Neural cell (in vitro differentiated cells): ENCODE measurements at regions not wholly inside any gene's neighbourhood (a gene's known extent, or its start where the extent isn't known, plus 50 kb on each side); places are given as distances from the start of the nearest gene placed in this dataset.

Source experiments
- H2AFZ ChIP-seq: fragments of 200-600, 300-800 bp; sonication (generic), shearing (Covaris generic); 2 replicates; pipeline ENCODE4 v1.6.0; 2014; ENCODE audit warnings: low read depth, mild to moderate bottlenecking, antibody characterized with exemption, low read length, moderate library complexity
- H3F3A ChIP-seq: fragments of 200-600 bp; shearing (Covaris generic); 2 replicates; pipeline ENCODE4 v1.6.1; 2016; ENCODE audit warnings: mild to moderate bottlenecking, moderate library complexity, mixed read lengths, antibody characterized with exemption, low read length; ENCODE audit not compliant: insufficient read depth, poor library complexity, severe bottlenecking
- H3K27ac ChIP-seq: fragments of 200-600, 300-800 bp; sonication (generic), shearing (Covaris generic); 2 replicates; pipeline ENCODE4 v1.5.1; 2014; ENCODE audit warnings: mild to moderate bottlenecking, low read length, moderate library complexity
- H3K27me3 ChIP-seq: fragments of 300-800, 200-600 bp; sonication (generic), shearing (Covaris generic); 2 replicates; pipeline ENCODE4 v1.6.0; 2014; ENCODE audit warnings: mild to moderate bottlenecking, low read depth, low read length, moderate library complexity; ENCODE audit not compliant: insufficient read depth
- H3K36me3 ChIP-seq: fragments of 300-800, 200-600 bp; sonication (generic), shearing (Covaris generic); 2 replicates; pipeline ENCODE4 v1.5.1; 2014; ENCODE audit warnings: mild to moderate bottlenecking, antibody characterized with exemption, low read length, moderate library complexity; ENCODE audit not compliant: insufficient read depth
- H3K4me2 ChIP-seq: fragments of 300-800, 200-600 bp; sonication (generic), shearing (Covaris generic); 2 replicates; pipeline ENCODE4 v1.6.0; 2014; ENCODE audit warnings: mild to moderate bottlenecking, low read length
- H3K4me3 ChIP-seq: fragments of 300-800, 200-600 bp; sonication (generic), shearing (Covaris generic); 2 replicates; pipeline ENCODE4 v1.5.1; 2014; ENCODE audit warnings: mild to moderate bottlenecking, low read length, moderate library complexity
- H3K79me2 ChIP-seq: fragments of 200-600 bp; shearing (Covaris generic); replicated peaks from 2 replicates; pipeline ENCODE4 v1.6.0; 2014; ENCODE audit warnings: mild to moderate bottlenecking, low read length, moderate library complexity; ENCODE audit not compliant: insufficient read depth
- H3K9ac ChIP-seq: fragments of 300-800, 200-600 bp; sonication (generic), shearing (Covaris generic); 2 replicates; pipeline ENCODE4 v1.6.1; 2016; ENCODE audit warnings: mild to moderate bottlenecking, low read length, mixed read lengths
- H3K9me2 ChIP-seq: fragments of 200-600 bp; shearing (Covaris generic); 2 replicates; pipeline ENCODE4 v1.6.1; 2016; ENCODE audit warnings: mild to moderate bottlenecking, low read length, mixed read lengths; ENCODE audit not compliant: insufficient read depth
- H3K9me3 ChIP-seq: fragments of 200-600, 300-800 bp; sonication (generic), shearing (Covaris generic); 2 replicates; pipeline ENCODE4 v1.6.1; 2016; ENCODE audit warnings: mild to moderate bottlenecking, mixed run types, low read length, moderate library complexity, mixed read lengths
- H4K20me1 ChIP-seq: fragments of 200-600 bp; shearing (Covaris generic); 2 replicates; pipeline ENCODE4 v1.6.1; 2016; ENCODE audit warnings: mild to moderate bottlenecking, mixed run types; ENCODE audit not compliant: insufficient read depth
- EP300 ChIP-seq: fragments of 450-650 bp; conservative IDR thresholded peaks from 2 replicates; pipeline ENCODE4 v1.6.1; 2014; ENCODE audit warnings: antibody characterized with exemption, mild to moderate bottlenecking, moderate library complexity; ENCODE audit not compliant: poor library complexity, severe bottlenecking
- EZH2 ChIP-seq: fragments of 200-600, 300-800 bp; shearing (Covaris generic), sonication (generic); IDR thresholded peaks from 2 replicates; pipeline ENCODE4 v1.6.1; 2014; ENCODE audit warnings: antibody characterized with exemption, low read length, borderline replicate concordance, mild to moderate bottlenecking; ENCODE audit not compliant: insufficient read depth, poor library complexity, severe bottlenecking
- MXI1 ChIP-seq: fragments of 450-650 bp; conservative IDR thresholded peaks from 2 replicates; pipeline ENCODE4 v1.6.1; 2014; ENCODE audit warnings: antibody characterized with exemption, mild to moderate bottlenecking; ENCODE audit not compliant: poor library complexity, severe bottlenecking
- POLR2AphosphoS5 ChIP-seq: IDR thresholded peaks from 2 replicates; pipeline ENCODE4 v1.6.1; 2012
- RAD21 ChIP-seq: fragments of 450-650 bp; conservative IDR thresholded peaks from 2 replicates; pipeline ENCODE4 v1.6.1; 2014; ENCODE audit warnings: antibody characterized with exemption, mild to moderate bottlenecking, moderate library complexity
- SMC3 ChIP-seq: fragments of 450-650 bp; conservative IDR thresholded peaks from 2 replicates; pipeline ENCODE4 v1.6.1; 2014; ENCODE audit warnings: antibody characterized with exemption, mild to moderate bottlenecking, moderate library complexity; ENCODE audit not compliant: poor library complexity
- TAF1 ChIP-seq: IDR thresholded peaks from 2 replicates; pipeline ENCODE4 v1.6.1; 2012; ENCODE audit warnings: low read depth
- TF ChIP-seq, protein P1 (sequence below): IDR thresholded peaks from 2 replicates; pipeline ENCODE4 v1.6.1; 2012; ENCODE audit warnings: borderline replicate concordance
- TF ChIP-seq, protein P2 (sequence below): fragments of 450-650 bp; IDR thresholded peaks from 2 replicates; pipeline ENCODE4 v1.5.1; 2014; ENCODE audit warnings: antibody characterized with exemption, mild to moderate bottlenecking, moderate library complexity; ENCODE audit not compliant: poor library complexity, severe bottlenecking

DNA sequence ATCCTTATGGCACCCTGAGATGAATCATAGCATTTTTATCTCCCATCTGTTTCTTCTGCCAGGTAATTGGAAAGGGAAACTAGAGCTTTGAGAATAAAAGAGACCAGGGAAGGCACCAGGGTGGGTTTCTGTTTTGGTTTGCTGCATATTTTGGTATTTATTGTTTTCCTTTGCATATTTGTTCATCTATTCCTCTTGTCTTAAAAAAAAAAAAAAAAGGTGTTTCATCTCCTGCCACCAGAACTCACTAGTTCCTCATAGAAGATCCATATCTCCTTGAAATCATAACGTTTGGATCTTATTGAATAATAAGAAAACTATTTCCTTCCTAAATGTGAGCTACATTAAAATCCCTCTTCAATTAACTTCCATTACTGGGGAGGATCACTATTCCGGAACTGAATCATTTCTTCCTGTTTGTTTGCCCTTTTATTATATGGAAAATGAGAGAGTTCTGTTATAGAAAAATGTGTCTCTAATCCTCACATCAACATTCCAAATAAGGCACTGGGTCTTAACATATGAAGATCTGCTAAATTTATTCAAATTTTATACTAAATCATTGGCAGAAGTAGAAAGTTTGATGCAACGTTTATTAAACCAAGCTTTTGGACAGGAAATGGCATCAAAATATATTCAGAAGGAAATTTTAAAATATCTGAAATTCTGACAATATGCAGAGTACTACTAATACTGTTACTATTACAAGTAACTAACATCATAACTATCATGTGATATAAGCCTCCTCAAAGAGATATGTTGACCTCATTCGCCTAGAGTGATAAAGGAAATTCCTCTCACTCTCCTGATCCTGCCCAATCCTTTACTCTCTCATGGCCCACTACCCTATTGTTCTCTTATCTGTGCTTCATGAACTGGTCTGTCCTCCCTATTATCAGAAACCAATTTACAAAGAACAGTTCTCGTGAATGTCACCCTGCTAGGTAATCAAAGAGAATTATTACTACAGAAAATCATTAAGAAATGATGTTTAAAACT is 229.4 kb upstream of the RSPO3 start:
- H3F3A ChIP-seq: no peaks in the 10 kb centered on the region
- H3K9me3 ChIP-seq: no peaks in the 10 kb centered on the region
- H3K4me2 ChIP-seq: no peak overlapping the region
- no peak overlapping the region for H3K27ac ChIP-seq
- no peak for TF ChIP-seq EP300
- no peak for TF ChIP-seq MXI1
- TF ChIP-seq POLR2AphosphoS5: no peak
- TF ChIP-seq EZH2: no peak
- TF ChIP-seq SMC3: no peak
- TF ChIP-seq RAD21: no peak
- TF ChIP-seq, protein P1, sequence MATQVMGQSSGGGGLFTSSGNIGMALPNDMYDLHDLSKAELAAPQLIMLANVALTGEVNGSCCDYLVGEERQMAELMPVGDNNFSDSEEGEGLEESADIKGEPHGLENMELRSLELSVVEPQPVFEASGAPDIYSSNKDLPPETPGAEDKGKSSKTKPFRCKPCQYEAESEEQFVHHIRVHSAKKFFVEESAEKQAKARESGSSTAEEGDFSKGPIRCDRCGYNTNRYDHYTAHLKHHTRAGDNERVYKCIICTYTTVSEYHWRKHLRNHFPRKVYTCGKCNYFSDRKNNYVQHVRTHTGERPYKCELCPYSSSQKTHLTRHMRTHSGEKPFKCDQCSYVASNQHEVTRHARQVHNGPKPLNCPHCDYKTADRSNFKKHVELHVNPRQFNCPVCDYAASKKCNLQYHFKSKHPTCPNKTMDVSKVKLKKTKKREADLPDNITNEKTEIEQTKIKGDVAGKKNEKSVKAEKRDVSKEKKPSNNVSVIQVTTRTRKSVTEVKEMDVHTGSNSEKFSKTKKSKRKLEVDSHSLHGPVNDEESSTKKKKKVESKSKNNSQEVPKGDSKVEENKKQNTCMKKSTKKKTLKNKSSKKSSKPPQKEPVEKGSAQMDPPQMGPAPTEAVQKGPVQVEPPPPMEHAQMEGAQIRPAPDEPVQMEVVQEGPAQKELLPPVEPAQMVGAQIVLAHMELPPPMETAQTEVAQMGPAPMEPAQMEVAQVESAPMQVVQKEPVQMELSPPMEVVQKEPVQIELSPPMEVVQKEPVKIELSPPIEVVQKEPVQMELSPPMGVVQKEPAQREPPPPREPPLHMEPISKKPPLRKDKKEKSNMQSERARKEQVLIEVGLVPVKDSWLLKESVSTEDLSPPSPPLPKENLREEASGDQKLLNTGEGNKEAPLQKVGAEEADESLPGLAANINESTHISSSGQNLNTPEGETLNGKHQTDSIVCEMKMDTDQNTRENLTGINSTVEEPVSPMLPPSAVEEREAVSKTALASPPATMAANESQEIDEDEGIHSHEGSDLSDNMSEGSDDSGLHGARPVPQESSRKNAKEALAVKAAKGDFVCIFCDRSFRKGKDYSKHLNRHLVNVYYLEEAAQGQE: no peak
- TF ChIP-seq, protein P2, sequence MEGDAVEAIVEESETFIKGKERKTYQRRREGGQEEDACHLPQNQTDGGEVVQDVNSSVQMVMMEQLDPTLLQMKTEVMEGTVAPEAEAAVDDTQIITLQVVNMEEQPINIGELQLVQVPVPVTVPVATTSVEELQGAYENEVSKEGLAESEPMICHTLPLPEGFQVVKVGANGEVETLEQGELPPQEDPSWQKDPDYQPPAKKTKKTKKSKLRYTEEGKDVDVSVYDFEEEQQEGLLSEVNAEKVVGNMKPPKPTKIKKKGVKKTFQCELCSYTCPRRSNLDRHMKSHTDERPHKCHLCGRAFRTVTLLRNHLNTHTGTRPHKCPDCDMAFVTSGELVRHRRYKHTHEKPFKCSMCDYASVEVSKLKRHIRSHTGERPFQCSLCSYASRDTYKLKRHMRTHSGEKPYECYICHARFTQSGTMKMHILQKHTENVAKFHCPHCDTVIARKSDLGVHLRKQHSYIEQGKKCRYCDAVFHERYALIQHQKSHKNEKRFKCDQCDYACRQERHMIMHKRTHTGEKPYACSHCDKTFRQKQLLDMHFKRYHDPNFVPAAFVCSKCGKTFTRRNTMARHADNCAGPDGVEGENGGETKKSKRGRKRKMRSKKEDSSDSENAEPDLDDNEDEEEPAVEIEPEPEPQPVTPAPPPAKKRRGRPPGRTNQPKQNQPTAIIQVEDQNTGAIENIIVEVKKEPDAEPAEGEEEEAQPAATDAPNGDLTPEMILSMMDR: no peak
- no peaks in the 10 kb centered on the region for H3K79me2 ChIP-seq
- no peaks in the 10 kb centered on the region for H3K9me2 ChIP-seq
- H2AFZ ChIP-seq: no peak overlapping the region
- no peaks in the 10 kb centered on the region for H3K27me3 ChIP-seq
- no peaks in the 10 kb centered on the region for H3K36me3 ChIP-seq
- H4K20me1 ChIP-seq: no peaks in the 10 kb centered on the region
- no peak overlapping the region for H3K4me3 ChIP-seq
- no peak overlapping the region for H3K9ac ChIP-seq

DNA sequence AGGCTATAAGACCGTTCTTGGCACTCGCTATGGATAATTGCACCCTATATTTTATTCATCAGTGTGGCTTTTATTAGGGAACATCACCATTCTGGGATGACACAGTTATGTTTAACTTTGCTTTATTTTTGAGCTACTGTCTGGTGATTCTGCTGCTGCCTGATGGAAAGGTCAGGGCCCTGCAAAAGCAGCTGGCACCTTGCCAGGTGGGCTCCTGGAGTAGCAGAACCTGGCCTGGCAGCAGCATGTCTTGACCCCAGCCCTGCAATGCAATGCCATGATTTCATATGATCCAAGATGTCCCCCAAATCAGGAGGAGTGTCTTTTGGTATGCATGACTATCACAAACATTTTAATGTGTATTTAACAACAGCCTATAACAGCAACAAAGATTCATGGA is 228.4 kb upstream of the RSPO3 start:
- Histone ChIP-seq H3K9ac (no peak overlapping the region), H3K4me2 (no peak overlapping the region), H2AFZ (no peak overlapping the region), H3K79me2 (no peaks in the 10 kb centered on the region), H3K27ac (no peak overlapping the region), H4K20me1 (no peaks in the 10 kb centered on the region), H3K9me3 (no peaks in the 10 kb centered on the region), H3K27me3 (no peaks in the 10 kb centered on the region), H3K9me2 (no peaks in the 10 kb centered on the region), H3K4me3 (no peak overlapping the region), H3K36me3 (no peaks in the 10 kb centered on the region), H3F3A (no peaks in the 10 kb centered on the region)
- TF ChIP-seq MXI1 (no peak), SMC3 (no peak), RAD21 (no peak), EP300 (no peak), EZH2 (no peak), TAF1 (no peak), POLR2AphosphoS5 (no peak)
- TF ChIP-seq, protein P1: no peak
- TF ChIP-seq, protein P2: no peak
